GM23338 (cell line): ENCODE measurements at regions not wholly inside any gene's neighbourhood (a gene's known extent, or its start where the extent isn't known, plus 50 kb on each side); places are given as distances from the start of the nearest gene placed in this dataset.
"Not testable (repeated sequence)": the region's sequence is repeated elsewhere in the genome, so short reads cannot be mapped to it uniquely, and the experiment has no call there.

Experiments
- ATAC-seq: fragments of 200-7000 bp; cut with Tn5 transposase; 3 replicates; pipeline ENCODE4 v1.9.1; 2020
- DNase-seq: peaks from one replicate; pipeline ENCODE4 v3.0.0-alpha.2; 2015; ENCODE audit warnings: low spot score
- H2AFZ ChIP-seq: fragments of 200-600 bp; sonication (generic); 2 replicates; pipeline ENCODE4 v1.8.0; 2016; ENCODE audit warnings: antibody characterized with exemption, mild to moderate bottlenecking, moderate library complexity
- H3F3A ChIP-seq: fragments of 200-600 bp; sonication (generic); replicated peaks from 2 replicates; pipeline ENCODE4 v1.8.0; 2017; ENCODE audit warnings: antibody characterized with exemption, mixed run types, low read depth
- H3K27ac ChIP-seq: fragments of 200-600 bp; sonication (generic); 2 replicates; pipeline ENCODE4 v1.6.1; 2016; ENCODE audit warnings: low read depth
- H3K27me3 ChIP-seq: fragments of 200-600 bp; sonication (generic); 2 replicates; pipeline ENCODE4 v1.8.0; 2016; ENCODE audit warnings: mild to moderate bottlenecking, mixed run types, moderate library complexity; ENCODE audit not compliant: insufficient read depth
- H3K36me3 ChIP-seq: fragments of 200-600 bp; sonication (generic); 2 replicates; pipeline ENCODE4 v1.8.0; 2016; ENCODE audit warnings: mild to moderate bottlenecking; ENCODE audit not compliant: insufficient read depth
- H3K4me1 ChIP-seq: fragments of 200-600 bp; sonication (generic); 2 replicates; pipeline ENCODE4 v1.8.0; 2016; ENCODE audit warnings: mild to moderate bottlenecking, moderate library complexity; ENCODE audit not compliant: insufficient read depth
- H3K4me2 ChIP-seq: fragments of 200-600 bp; sonication (generic); 2 replicates; pipeline ENCODE4 v1.7.1; 2017; ENCODE audit warnings: mixed run types
- H3K4me3 ChIP-seq: fragments of 200-600 bp; sonication (generic); 2 replicates; pipeline ENCODE4 v1.6.1; 2016; ENCODE audit warnings: mixed run types
- H3K79me2 ChIP-seq: fragments of 200-600 bp; sonication (generic); replicated peaks from 2 replicates; pipeline ENCODE4 v1.8.0; 2017; ENCODE audit warnings: mild to moderate bottlenecking; ENCODE audit not compliant: insufficient read depth
- H3K9me2 ChIP-seq: fragments of 200-600 bp; sonication (generic); 2 replicates; pipeline ENCODE4 v1.8.0; 2017; ENCODE audit not compliant: insufficient read depth
- H4K20me1 ChIP-seq: fragments of 200-600 bp; sonication (generic); replicated peaks from 2 replicates; pipeline ENCODE4 v1.8.0; 2017; ENCODE audit warnings: mild to moderate bottlenecking; ENCODE audit not compliant: insufficient read depth
- H3K27ac Mint-ChIP-seq: 2 replicates; pipeline ENCODE4 v1.8.0; 2020; ENCODE audit warnings: inconsistent platforms, mild to moderate bottlenecking, moderate library complexity, mixed read lengths
- H3K27me3 Mint-ChIP-seq: 3 replicates; pipeline ENCODE4 v1.8.0; 2022; ENCODE audit warnings: low read depth, mild to moderate bottlenecking, moderate library complexity, mixed read lengths, inconsistent platforms; ENCODE audit not compliant: insufficient read depth, poor library complexity
- H3K36me3 Mint-ChIP-seq: 3 replicates; pipeline ENCODE4 v1.8.0; 2021; ENCODE audit warnings: low read depth, mild to moderate bottlenecking, inconsistent platforms, moderate library complexity, mixed read lengths
- H3K4me1 Mint-ChIP-seq: 3 replicates; pipeline ENCODE4 v1.8.0; 2020; ENCODE audit warnings: mild to moderate bottlenecking, inconsistent platforms, mixed read lengths
- H3K4me3 Mint-ChIP-seq: 3 replicates; pipeline ENCODE4 v1.8.0; 2021; ENCODE audit warnings: moderate library complexity, mild to moderate bottlenecking, inconsistent platforms, mixed read lengths
- H3K9me3 Mint-ChIP-seq: 3 replicates; pipeline ENCODE4 v1.8.0; 2020; ENCODE audit warnings: moderate library complexity, mild to moderate bottlenecking, inconsistent platforms, mixed read lengths
- CREB1 ChIP-seq: fragments of 250-450 bp; sonication (Bioruptor Pico); IDR thresholded peaks from 2 replicates; pipeline ENCODE4 v1.5.0; 2020; ENCODE audit warnings: low read depth, mild to moderate bottlenecking, moderate library complexity
- CTCF ChIP-seq, 2 experiments: fragments of 200-600 bp in 1 of 2; sonication (generic) in 1 of 2; conservative IDR thresholded peaks; 2 replicates each; pipeline versions ENCODE4 v1.5.1 to v1.6.1; 2016 to 2017; ENCODE audit warnings: antibody characterized with exemption in 2 of 2, low read depth in 2 of 2, mild to moderate bottlenecking in 2 of 2, moderate library complexity in 1 of 2
- ETS1 ChIP-seq: IDR thresholded peaks from 2 replicates; pipeline ENCODE4 v1.6.1; 2016; ENCODE audit warnings: antibody characterized with exemption
- JUNB ChIP-seq: IDR thresholded peaks from one replicate; pipeline ENCODE4 v1.6.1; 2016; ENCODE audit warnings: antibody characterized with exemption; ENCODE audit not compliant: unreplicated experiment
- NANOG ChIP-seq: IDR thresholded peaks from 2 replicates; pipeline ENCODE4 v1.6.1; 2016; ENCODE audit warnings: antibody characterized with exemption, borderline replicate concordance
- POLR2AphosphoS5 ChIP-seq: IDR thresholded peaks from 2 replicates; pipeline ENCODE4 v1.6.1; 2016; ENCODE audit warnings: antibody characterized with exemption, low read depth
- STAT1 ChIP-seq: IDR thresholded peaks from one replicate; pipeline ENCODE4 v1.6.1; 2016; ENCODE audit warnings: antibody characterized with exemption; ENCODE audit not compliant: unreplicated experiment
- ZNF114 ChIP-seq: fragments of 250-450 bp; sonication (Bioruptor Pico); IDR thresholded peaks from 2 replicates; pipeline ENCODE4 v1.5.0; 2020; ENCODE audit warnings: mild to moderate bottlenecking, moderate library complexity
- ZNF331 ChIP-seq: fragments of 250-450 bp; sonication (Bioruptor Pico); IDR thresholded peaks from 2 replicates; pipeline ENCODE4 v1.5.0; 2020; ENCODE audit warnings: low read depth, mild to moderate bottlenecking, moderate library complexity
- ZNF462 ChIP-seq: fragments of 250-450 bp; sonication (Bioruptor Pico); IDR thresholded peaks from 2 replicates; pipeline ENCODE4 v1.5.0; 2020; ENCODE audit warnings: mild to moderate bottlenecking, moderate library complexity

GRCh38 chr1:168461108-168461507 lies 82.7 kb downstream of the XCL2 start:
- H3K9me3 Mint-ChIP-seq, H3K36me3 ChIP-seq, H3F3A ChIP-seq, H3K27ac Mint-ChIP-seq, DNase-seq, H3K4me3 Mint-ChIP-seq, H4K20me1 ChIP-seq, H3K27ac ChIP-seq, ATAC-seq, H3K79me2 ChIP-seq, H3K4me3 ChIP-seq, H3K27me3 Mint-ChIP-seq, H3K4me1 ChIP-seq, H3K36me3 Mint-ChIP-seq, H3K27me3 ChIP-seq, H3K4me1 Mint-ChIP-seq, H3K4me2 ChIP-seq, H2AFZ ChIP-seq: not testable (repeated sequence)
- H3K9me2 ChIP-seq: peaks cover 13% of the 10 kb centered on the region; the same call in 1 of the 2 replicates

- H3K36me3 ChIP-seq, H3K79me2 ChIP-seq, H3K27me3 ChIP-seq, H3K4me1 ChIP-seq, H3K4me3 Mint-ChIP-seq, ATAC-seq, DNase-seq, H3K4me3 ChIP-seq, H3F3A ChIP-seq, H3K27ac Mint-ChIP-seq, H4K20me1 ChIP-seq, H3K4me1 Mint-ChIP-seq, H3K27ac ChIP-seq, H2AFZ ChIP-seq, H3K27me3 Mint-ChIP-seq, H3K4me2 ChIP-seq: not testable (repeated sequence)
- peaks cover 13% of the 10 kb centered on the region; the same call in 1 of the 2 replicates for H3K9me2 ChIP-seq
- Mint-ChIP-seq H3K36me3 (peaks cover 12% of the 10 kb centered on the region), H3K9me3 (peaks cover 22% of the 10 kb centered on the region)
Measured at GRCh38 chr1:168457296-168457695, 86.5 kb downstream of the XCL2 start.

- H3K27ac ChIP-seq: no peak overlapping the region
- H3K79me2 ChIP-seq: no peaks in the 10 kb centered on the region
- no peak overlapping the region for H3K4me3 ChIP-seq
- H3K4me1 Mint-ChIP-seq: no peaks in the 10 kb centered on the region
- H3K27me3 Mint-ChIP-seq: peaks cover 2% of the 10 kb centered on the region
- peaks cover 9% of the 10 kb centered on the region; the same call in 1 of the 2 replicates for H3K9me2 ChIP-seq
- H3K36me3 Mint-ChIP-seq: peaks cover 11% of the 10 kb centered on the region
- no peak overlapping the region for H3K4me2 ChIP-seq
- no peak overlapping the region for H3K27ac Mint-ChIP-seq
- peaks cover 23% of the 10 kb centered on the region for H3K9me3 Mint-ChIP-seq
- no peak overlapping the region for H3K4me3 Mint-ChIP-seq
- no peak for DNase-seq
- H3K4me1 ChIP-seq: no peaks in the 10 kb centered on the region
- H3K27me3 ChIP-seq: no peaks in the 10 kb centered on the region
- H3F3A ChIP-seq: no peaks in the 10 kb centered on the region
- no peaks in the 10 kb centered on the region for H3K36me3 ChIP-seq
- H4K20me1 ChIP-seq: no peaks in the 10 kb centered on the region
- no peak overlapping the region for H2AFZ ChIP-seq
- no peak for ATAC-seq
- TF ChIP-seq CREB1 (CRISPR knock-in tag): no peak
- TF ChIP-seq ETS1: no peak
- TF ChIP-seq POLR2AphosphoS5: no peak
- no peak for TF ChIP-seq ZNF331 (CRISPR knock-in tag)
- no peak for TF ChIP-seq CTCF (conservative IDR thresholded peaks at IDR 0.05; ENCODE audit: low read depth in 2 of 2)
- no peak for TF ChIP-seq STAT1
- TF ChIP-seq ZNF114 (CRISPR knock-in tag): no peak
- no peak for TF ChIP-seq JUNB
- no peak for TF ChIP-seq NANOG
- no peak for TF ChIP-seq ZNF462 (CRISPR knock-in tag)
Measured at GRCh38 chr1:168455764-168456163, 88.0 kb downstream of the XCL2 start.
